ENCODE measurements at regions not wholly inside any gene's neighbourhood (a gene's known extent, or its start where the extent isn't known, plus 50 kb on each side); places are given as distances from the start of the nearest gene placed in this dataset.

- TF ChIP-seq CTCF (IDR thresholded peaks at IDR 0.05), result no peak
- Histone ChIP-seq H3K9me3 (no peaks in the 10 kb centered on the region), H3K36me3 (ENCODE audit: insufficient read depth in 1 of 2, low read depth in 1 of 2) (no peaks in the 10 kb centered on the region), H3K4me3 (no peak overlapping the region), H3K27me3 (ENCODE audit: insufficient read depth in 3 of 3, low read length in 2 of 3) (no peaks in the 10 kb centered on the region), H3K27ac (no peak overlapping the region), H3K4me1 (no peaks in the 10 kb centered on the region)
- DNase-seq, result no peak
- intact Hi-C loops (cut with DNase I), result no loop called here
- ATAC-seq, result no peak
These were observed 549.3 kb downstream of the TBL1XR1 start for GRCh38 chr3:176647987-176648386.

DNA sequence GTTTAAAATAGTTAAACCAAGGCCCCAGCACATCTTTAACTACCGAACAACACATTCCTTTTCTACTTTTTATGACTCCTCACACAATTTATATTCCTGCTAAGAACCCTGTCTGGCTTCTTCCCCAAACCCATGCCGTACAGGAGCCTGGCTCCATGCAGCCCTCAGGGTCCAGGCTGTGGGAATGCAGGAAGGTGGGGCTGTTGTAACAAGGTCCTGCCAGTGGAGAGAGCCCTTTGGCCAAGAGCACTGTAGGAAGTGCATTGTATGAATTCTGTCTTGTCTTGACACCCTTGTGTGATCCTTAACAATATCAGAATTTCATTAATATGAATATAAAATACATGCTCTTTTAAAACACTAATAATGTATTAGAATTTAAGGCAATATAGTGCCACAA, 563.8 kb downstream of the TBL1XR1 start:
- no peaks in the 10 kb centered on the region for H3K4me1 ChIP-seq
- H3K27ac ChIP-seq, result no peak overlapping the region
- H3K27me3 ChIP-seq (ENCODE audit: insufficient read depth in 3 of 3, low read length in 2 of 3), result no peaks in the 10 kb centered on the region
- no peak overlapping the region for H3K4me3 ChIP-seq
- no peaks in the 10 kb centered on the region for H3K9me3 ChIP-seq
- ATAC-seq (no peak), DNase-seq (no peak)
- intact Hi-C loops (cut with DNase I), result no loop called here
- WGBS, 3 donors, result 18 to 28% (median 25%) methylated on average over 2 of the region's 2 CpGs
- no peaks in the 10 kb centered on the region for H3K36me3 ChIP-seq (ENCODE audit: insufficient read depth in 1 of 2, low read depth in 1 of 2)
- no peak for TF ChIP-seq CTCF (IDR thresholded peaks at IDR 0.05)

GRCh38 chr3:176632925-176633324, 564.4 kb downstream of the TBL1XR1 start:
- ATAC-seq, result no peak
- no peak overlapping the region for H3K27ac ChIP-seq
- no peak overlapping the region for H3K4me3 ChIP-seq
- no peaks in the 10 kb centered on the region for H3K9me3 ChIP-seq
- H3K27me3 ChIP-seq (ENCODE audit: insufficient read depth in 3 of 3, low read length in 2 of 3), result no peaks in the 10 kb centered on the region
- H3K36me3 ChIP-seq (ENCODE audit: insufficient read depth in 1 of 2, low read depth in 1 of 2), result no peaks in the 10 kb centered on the region
- no peak for DNase-seq
- intact Hi-C loops (cut with DNase I), result no loop called here
- TF ChIP-seq CTCF (IDR thresholded peaks at IDR 0.05), result no peak
- WGBS, 3 donors, result 67 to 69% (median 68%) methylated on average over 6 of the region's 6 CpGs
- H3K4me1 ChIP-seq, result no peaks in the 10 kb centered on the region

- TF ChIP-seq CTCF (IDR thresholded peaks at IDR 0.05), result no peak
- Histone ChIP-seq H3K4me1 (no peaks in the 10 kb centered on the region), H3K27me3 (ENCODE audit: insufficient read depth in 3 of 3, low read length in 2 of 3) (no peaks in the 10 kb centered on the region), H3K9me3 (no peaks in the 10 kb centered on the region), H3K27ac (no peak overlapping the region), H3K36me3 (ENCODE audit: insufficient read depth in 1 of 2, low read depth in 1 of 2) (no peaks in the 10 kb centered on the region), H3K4me3 (no peak overlapping the region)
- ATAC-seq (no peak), DNase-seq (no peak)
- intact Hi-C loops (cut with DNase I), result no loop called here
- WGBS, 3 donors, result 89 to 94% (median 90%) methylated on average over 1 of the region's 1 CpG
These were observed 566.1 kb downstream of the TBL1XR1 start for GRCh38 chr3:176631165-176631564.

DNA sequence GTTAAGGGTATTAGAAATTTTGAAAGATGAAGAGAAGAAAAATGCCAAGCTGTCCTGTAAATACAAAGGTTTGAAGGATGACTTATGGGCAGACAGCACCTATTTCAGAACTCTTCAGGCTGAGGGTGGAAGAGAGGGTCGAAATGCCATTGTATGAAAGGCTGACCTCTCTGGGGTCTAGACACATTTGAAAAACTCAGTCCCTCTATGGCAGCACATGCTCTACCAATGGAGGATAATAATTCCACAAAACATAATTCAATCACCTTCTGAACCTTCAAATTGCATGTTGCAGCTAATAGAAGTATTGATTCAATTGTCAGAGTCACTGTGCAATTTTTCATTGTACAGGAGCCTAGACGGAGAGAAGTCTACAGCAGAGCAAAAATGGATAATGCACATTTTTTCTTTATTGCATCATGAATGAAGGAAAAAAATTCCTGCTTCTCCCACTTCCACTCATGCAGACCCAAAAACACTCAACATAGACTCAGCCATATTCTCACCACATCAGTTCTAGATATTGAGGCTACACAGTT, 569.1 kb downstream of the TBL1XR1 start:
- Histone ChIP-seq H3K27me3 (ENCODE audit: insufficient read depth in 3 of 3, low read length in 2 of 3) (no peaks in the 10 kb centered on the region), H3K9me3 (no peaks in the 10 kb centered on the region), H3K36me3 (ENCODE audit: insufficient read depth in 1 of 2, low read depth in 1 of 2) (no peaks in the 10 kb centered on the region), H3K27ac (no peak overlapping the region), H3K4me3 (no peak overlapping the region), H3K4me1 (no peaks in the 10 kb centered on the region)
- no peak for DNase-seq
- intact Hi-C loops (cut with DNase I), result no loop called here
- ATAC-seq, result no peak
- no peak for TF ChIP-seq CTCF (IDR thresholded peaks at IDR 0.05)
- 84 to 87% (median 85%) methylated on average over 2 of the region's 2 CpGs for WGBS, 3 donors

Measured in psoas muscle (tissue), 7 donors.